Stimulated activated naive CD8-positive, alpha-beta T cell treated with anti-CD3 and anti-CD28 coated beads, Interleukin-15, Interleukin-2, amounts not matched to agents 100 U/mL and 50 U/mL, for 24 hours (primary cell): ENCODE measurements at regions not wholly inside any gene's neighbourhood (a gene's known extent, or its start where the extent isn't known, plus 50 kb on each side); places are given as distances from the start of the nearest gene placed in this dataset.
"Not testable (repeated sequence)": the region's sequence is repeated elsewhere in the genome, so short reads cannot be mapped to it uniquely, and the experiment has no call there.

ENCODE experiments used
- ATAC-seq: fragments of 150-1000 bp; cut with Tn5 transposase; one replicate; pipeline ENCODE4 v1.10.0; 2021
- DNase-seq: peaks from one replicate; pipeline ENCODE4 v3.0.0; 2021

DNA sequence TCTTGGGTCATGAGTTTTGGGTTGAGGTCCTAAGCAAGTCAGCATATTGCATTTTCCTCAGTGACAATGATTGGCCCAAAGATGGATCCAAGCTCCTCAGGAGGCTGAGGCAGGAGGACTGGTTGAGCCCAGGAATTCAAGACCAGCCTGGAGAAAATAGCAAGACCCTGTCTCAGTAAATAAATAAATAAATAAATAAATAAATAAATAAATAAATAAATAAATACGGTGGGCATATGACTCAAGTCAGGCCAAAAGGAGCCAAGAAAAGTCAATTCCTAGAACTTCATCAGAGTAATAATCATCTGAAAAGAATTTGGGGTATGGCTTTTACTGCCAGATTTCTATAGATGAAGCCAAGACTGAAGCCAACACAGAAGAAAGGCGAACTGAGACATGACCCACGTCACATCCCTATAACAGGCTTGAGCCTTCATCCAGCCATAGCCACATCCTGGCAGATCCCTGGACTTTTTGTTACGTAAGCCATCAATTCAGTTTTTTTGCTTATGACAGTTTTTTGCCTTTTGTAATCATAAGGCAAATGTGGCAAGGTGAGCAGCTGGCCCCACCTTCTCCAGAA lies 88.5 kb upstream of the NFASC start:
- DNase-seq (no peak), ATAC-seq (no peak)

DNA sequence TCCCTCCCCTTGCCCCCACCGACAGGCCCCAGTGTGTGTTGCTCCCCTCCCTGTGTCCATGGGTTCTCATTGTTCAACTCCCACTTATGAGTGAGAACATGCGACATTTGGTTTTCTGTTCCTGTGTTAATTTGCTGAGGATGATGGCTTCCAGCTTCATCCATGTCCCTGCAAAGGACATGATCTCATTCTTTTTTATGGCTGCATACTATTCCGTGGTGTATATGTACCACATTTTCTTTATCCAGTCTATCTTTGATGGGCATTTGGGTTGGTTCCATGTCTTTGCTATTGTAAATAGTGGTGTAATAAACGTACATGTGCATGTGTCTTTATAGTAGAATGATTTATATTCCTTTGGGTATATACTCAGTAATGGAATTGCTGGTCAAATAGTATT lies 85.6 kb upstream of the NFASC start:
- DNase-seq, ATAC-seq: not testable (repeated sequence)

- DNase-seq: no peak
- ATAC-seq: no peak
These were observed 82.2 kb upstream of the NFASC start for GRCh38 chr1:204788470-204788869.

GRCh38 chr1:204791453-204792353 lies 79.0 kb upstream of the NFASC start:
- ATAC-seq (peak; percentile 84), DNase-seq (peak; percentile 91)

- DNase-seq (no peak), ATAC-seq (no peak)
These were observed 78.3 kb upstream of the NFASC start for GRCh38 chr1:204792354-204792692.

- no peak for ATAC-seq
These were observed 77.3 kb upstream of the NFASC start for GRCh38 chr1:204793259-204793914.

DNA sequence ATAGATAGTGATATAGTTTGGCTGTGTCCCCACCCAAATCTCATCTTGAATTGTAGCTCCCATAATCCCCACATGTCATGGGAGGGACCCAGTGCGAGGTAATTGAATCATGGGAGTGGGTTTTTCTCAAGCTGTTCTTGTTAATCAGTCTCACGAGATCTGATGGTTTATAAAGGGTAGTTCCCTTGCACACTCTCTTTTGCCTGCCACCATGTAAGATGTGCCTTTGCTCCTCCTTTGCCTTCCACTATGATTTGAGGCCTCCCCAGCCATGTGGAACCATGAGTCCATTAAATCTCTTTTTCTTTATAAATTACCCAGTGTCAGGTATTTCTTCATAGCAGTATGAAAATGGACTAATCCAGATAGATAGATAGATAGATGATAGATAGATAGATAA lies 73.8 kb upstream of the NFASC start:
- not testable (repeated sequence) for ATAC-seq, DNase-seq

More at GRCh38 chr1:204793259-204793914, 77.3 kb upstream of the NFASC start:
- DNase-seq: no peak

- ATAC-seq (no peak), DNase-seq (no peak)
These were observed 73.3 kb upstream of the NFASC start for GRCh38 chr1:204797401-204797800.

DNA sequence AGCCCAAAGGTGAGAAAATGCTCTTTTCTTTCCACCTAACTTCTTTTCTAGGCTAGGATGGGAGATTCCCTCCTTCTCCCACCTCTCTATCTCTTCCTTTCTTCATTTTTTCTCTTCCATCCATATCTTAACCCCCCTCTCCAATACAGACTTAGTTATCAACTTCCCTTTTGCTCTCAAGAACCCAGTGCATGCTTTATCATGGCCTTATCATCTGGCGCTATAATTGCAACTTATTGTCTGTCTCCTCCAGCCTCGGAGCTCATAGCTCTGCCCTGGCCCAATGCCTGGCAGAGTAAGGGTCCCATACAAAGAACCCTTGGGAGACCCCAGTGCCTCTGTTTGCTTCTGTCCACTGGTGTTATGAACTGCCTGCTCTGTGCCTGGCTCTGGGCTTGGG lies 71.0 kb upstream of the NFASC start:
- no peak for ATAC-seq
- DNase-seq: no peak

- no peak for DNase-seq
- no peak for ATAC-seq
These were observed 69.5 kb upstream of the NFASC start for GRCh38 chr1:204801211-204801610.

GRCh38 chr1:204802401-204803175 lies 68.1 kb upstream of the NFASC start:
- ATAC-seq (no peak), DNase-seq (no peak)

DNA sequence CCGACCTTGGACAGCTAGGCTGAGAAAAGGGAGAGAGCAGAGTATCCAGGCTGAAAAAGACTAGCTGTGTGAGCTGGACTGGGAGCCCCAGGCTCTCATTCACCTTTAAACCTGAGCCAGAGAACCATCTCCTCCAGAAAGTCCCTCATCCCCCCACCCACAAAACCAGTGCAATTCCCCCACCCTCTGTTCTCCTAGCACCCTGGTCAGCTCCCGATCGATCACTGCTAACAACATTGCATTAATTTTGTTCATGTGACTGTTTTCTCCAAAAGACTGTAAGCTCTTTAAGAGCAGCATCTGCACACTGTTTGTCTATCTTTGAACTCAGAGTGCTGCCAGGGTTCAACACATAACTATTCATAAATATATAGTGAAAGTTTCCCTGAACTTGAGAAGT lies 67.1 kb upstream of the NFASC start:
- ATAC-seq (no peak), DNase-seq (no peak)

GRCh38 chr1:204806943-204807687 lies 63.5 kb upstream of the NFASC start:
- ATAC-seq: peak; percentile 93
- DNase-seq: peak; percentile 88

GRCh38 chr1:204809488-204809887 lies 61.2 kb upstream of the NFASC start:
- ATAC-seq: no peak
- DNase-seq: no peak

DNA sequence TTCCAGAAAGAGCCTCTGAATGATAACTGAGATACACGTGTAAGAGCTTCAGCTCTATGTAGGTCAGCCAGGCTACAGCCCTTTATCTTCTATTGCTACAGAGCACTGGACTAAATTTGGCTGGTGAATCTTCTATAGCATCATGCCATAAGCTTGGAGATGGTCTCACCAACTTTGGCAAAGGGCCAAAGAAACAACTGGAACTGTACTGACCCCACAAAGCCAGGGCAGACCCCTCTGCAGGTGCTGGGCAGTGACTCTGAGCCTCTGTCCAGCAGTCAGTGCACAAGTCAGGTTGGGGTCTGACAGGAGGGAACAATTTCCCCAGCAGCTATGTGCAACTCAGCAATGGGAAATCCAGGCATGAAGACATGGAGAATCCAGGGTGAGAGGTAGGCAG lies 57.8 kb upstream of the NFASC start:
- DNase-seq (no peak), ATAC-seq (no peak)

DNA sequence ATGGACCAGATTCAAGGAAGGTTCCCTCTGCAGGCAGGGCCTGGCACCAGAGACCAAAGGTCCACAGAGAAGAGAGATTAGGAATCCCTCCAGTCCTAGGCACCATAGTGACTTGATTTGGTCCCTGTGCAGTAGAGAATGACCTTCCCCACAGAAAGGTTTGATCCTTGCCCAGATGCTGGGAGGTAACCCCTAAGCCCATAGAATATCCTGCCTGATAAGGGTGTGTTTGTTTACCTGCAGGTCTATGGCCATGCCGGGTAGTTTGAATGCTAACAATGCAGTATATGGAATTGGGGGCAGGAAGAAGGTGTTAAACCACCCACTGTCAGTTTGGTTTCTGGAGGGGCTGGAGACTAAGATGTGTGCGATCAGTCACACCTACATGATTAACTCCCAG lies 57.1 kb upstream of the NFASC start:
- ATAC-seq (no peak), DNase-seq (no peak)

GRCh38 chr1:204814166-204814884 lies 56.3 kb upstream of the NFASC start:
- no peak for ATAC-seq
- DNase-seq: no peak

DNA sequence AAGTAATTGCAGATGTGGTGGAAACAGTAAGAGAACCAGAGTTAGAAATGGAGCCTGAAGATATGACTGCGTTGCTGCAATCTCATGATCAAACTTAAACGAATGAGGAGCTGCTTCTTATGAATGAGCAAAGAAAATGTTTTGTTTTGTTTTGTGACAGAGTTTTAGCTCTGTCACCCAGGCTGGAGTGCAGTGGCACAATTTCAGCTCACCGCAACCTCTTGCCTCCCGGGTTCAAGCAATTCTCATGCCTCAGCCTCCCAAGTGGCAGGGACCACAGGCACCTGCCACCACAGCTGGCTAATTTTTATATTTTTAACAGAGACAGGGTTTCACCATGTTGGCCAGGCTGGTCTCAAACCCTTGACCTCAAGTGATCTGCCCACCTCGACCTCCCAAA lies 53.3 kb upstream of the NFASC start:
- ATAC-seq: no peak
- DNase-seq: no peak

DNA sequence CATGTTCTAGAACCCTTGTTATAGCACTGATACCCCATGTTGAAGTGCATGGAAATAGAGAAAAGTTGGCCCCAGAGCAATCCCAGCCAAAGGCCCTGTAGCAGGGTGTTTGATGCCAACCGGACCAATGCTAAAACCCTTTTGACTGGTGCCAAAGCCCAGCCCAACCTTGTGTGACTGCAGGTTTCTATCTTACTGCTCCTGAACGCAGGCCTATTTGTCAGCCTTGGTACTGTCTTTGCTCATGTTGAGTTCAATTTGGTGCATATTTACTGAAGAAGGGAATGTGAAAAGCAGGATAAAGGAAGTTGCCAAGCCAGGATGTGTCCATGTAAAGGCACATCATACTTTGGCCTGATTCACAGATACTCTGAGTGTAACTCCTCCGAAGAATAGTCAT lies 51.7 kb upstream of the NFASC start:
- DNase-seq (no peak), ATAC-seq (no peak)

DNA sequence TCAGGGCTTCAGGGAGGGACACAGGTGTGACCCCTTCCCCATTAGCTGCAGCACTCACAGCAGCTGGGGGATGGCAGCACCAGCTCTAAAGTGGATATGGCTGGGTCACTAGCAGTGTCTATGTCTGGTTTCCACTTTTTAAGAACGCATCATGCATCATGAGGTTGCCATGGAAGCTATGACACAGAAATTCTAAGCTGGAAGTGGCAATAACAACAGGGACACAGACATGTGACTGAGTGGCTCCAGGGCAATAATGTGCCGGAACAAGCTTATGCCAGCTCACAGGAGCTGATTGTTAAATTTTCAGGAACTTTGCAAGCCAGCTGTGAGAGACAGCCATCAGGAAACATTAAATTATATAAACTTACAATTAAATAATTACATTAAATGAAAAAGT lies 51.2 kb upstream of the NFASC start:
- no peak for DNase-seq
- ATAC-seq: no peak
